Spleen (tissue), 7 donors: ENCODE measurements at regions not wholly inside any gene's neighbourhood (a gene's known extent, or its start where the extent isn't known, plus 50 kb on each side); places are given as distances from the start of the nearest gene placed in this dataset.

ENCODE experiments used
- CTCF ChIP-seq, 11 experiments: fragments of 200-600 bp in 7 of 11; fragments of 450-650 bp in 4 of 11; sonication (generic) in 4 of 11; IDR thresholded peaks in 8 of 11; conservative IDR thresholded peaks in 3 of 11; 1 replicate in 7 of 11; 2 replicates in 4 of 11; pipeline versions ENCODE4 v1.4.0 to v1.8.0; 2016 to 2021; ENCODE audit warnings: antibody characterized with exemption in 11 of 11, inconsistent platforms in 4 of 11, mild to moderate bottlenecking in 1 of 11
- POLR2A ChIP-seq, 3 donors: fragments of 450-650 bp; IDR thresholded peaks; one replicate each; pipeline ENCODE4 v1.5.1; 2017; ENCODE audit warnings: antibody characterized with exemption in 3 of 3, mild to moderate bottlenecking in 1 of 3
- donor health status: DM: no; HTN: no; CAD: no; lungs with moderate emphysema.
- donor health status: DM: no; HTN: no; CAD: no.
- donor health status: DM: no; HTN: no; CAD: no.

GRCh38 chr3:94314218-94314883 is 251.5 kb downstream of the NSUN3 start:
- TF ChIP-seq CTCF (IDR thresholded peaks at IDR 0.05 in 8 of 11, conservative IDR thresholded peaks at IDR 0.05 in 3 of 11) (no peak), POLR2A (IDR thresholded peaks at IDR 0.05) (no peak)
